HG02610 (cell line): ENCODE measurements at regions not wholly inside any gene's neighbourhood (a gene's known extent, or its start where the extent isn't known, plus 50 kb on each side); places are given as distances from the start of the nearest gene placed in this dataset.

ENCODE experiments used
- ATAC-seq: cut with Tn5 transposase; IDR thresholded peaks from one replicate; pipeline ENCODE4 v1.9.1; 2021; ENCODE audit warnings: mild to moderate bottlenecking, moderate library complexity; ENCODE audit not compliant: unreplicated experiment

DNA sequence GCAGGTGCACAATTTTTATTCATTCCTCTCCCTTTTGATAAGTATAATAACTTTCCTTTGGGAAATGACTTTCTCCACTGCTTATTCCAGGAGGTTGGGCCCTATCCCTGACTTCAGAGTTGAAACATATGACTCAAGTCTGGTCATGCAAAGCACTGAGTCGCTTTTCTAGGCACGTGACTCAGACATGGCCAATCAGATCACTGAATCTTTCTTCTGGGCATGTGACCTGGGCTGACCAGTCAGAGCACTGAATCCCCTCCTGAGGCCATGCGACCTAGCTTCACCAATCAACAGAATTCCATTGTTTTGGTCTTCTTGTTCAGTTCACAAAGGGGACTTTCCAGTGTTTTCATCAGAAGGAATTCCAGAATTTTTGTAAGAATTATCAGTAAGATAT, 377.1 kb upstream of the KITLG start:
- no peak for ATAC-seq

GRCh38 chr12:88955531-88955930, 375.3 kb upstream of the KITLG start:
- ATAC-seq: no peak

DNA sequence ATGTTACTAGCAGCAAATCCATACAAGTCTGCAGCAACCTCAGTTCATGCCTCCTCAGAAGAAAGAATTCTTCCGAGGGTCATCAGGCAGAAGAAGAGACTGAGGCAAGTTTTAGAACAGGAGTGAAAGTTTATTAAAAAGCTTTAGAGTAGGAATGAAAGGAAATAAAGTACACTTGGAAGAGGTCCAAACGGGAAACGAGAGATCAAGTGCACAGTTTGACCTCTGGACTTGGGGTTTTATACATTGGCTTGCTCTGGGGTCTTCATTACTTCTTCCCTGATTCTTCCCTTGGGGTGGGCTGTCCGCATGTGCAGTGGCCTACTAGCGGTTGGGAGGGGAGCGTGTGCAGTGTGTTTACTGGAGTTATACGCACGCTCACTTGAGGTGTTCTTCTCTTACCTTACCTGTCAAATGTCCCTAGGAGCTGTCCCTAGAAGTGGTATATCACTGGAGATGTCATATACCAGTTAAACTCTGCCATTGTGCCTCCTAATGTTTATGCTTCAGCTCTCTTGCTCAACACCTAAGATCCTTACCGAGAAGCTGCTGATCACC, 372.8 kb upstream of the KITLG start:
- no peak for ATAC-seq

DNA sequence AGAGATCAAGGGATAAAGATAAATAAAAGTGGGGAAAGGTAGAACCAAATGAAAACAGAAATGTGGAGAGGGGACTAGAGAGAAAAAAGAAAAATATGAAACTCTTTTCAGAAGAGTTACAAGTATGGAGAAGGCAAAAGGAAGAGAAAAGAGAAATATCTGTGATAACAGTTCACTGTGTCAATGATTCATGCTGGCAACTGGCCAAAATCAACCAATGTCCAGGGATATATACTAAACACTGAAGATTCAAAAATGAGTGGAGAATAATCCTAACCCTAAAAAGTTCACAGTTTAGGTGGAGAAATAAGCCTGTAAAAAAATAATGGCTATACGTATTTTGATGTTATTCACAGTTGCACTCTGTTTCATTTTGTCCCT, 372.3 kb upstream of the KITLG start:
- no peak for ATAC-seq

- ATAC-seq: no peak
Observed at GRCh38 chr12:88951860-88952561, 371.7 kb upstream of the KITLG start.

GRCh38 chr12:88951177-88951576, 370.9 kb upstream of the KITLG start:
- no peak for ATAC-seq

DNA sequence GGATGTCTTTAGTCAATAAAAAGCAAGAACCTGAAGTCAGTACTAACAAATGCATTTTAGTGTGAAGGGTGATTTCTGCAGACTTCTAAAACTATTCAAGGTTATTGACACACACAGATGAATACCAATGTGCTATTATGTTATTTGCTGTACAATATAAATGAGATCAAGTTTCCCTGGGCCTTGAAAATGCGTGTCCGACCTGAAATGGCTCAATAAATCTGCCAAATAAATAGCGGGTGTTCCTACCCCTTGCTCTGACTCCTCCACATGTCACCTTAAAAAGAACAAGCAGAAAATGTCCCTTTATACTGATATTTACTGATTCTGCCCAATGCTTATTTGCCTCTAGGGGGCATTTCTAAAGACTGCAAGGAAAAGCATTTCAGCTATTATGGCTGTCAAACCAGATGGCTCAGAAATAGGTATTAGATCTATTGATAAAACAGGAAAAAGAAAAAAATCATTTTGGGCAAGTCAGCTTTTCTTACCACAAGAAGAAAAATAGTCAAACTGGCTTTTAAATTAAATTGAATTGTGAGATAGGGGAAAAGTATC, 367.3 kb upstream of the KITLG start:
- ATAC-seq: no peak

GRCh38 chr12:88946372-88946997, 366.2 kb upstream of the KITLG start:
- ATAC-seq: no peak

- no peak for ATAC-seq
Observed at GRCh38 chr12:88945051-88945732, 364.9 kb upstream of the KITLG start.

- ATAC-seq: no peak
Observed at GRCh38 chr12:88944397-88944796, 364.1 kb upstream of the KITLG start.

GRCh38 chr12:88940854-88941253, 360.6 kb upstream of the KITLG start:
- ATAC-seq: no peak

GRCh38 chr12:88935856-88936255, 355.6 kb upstream of the KITLG start:
- ATAC-seq: no peak

DNA sequence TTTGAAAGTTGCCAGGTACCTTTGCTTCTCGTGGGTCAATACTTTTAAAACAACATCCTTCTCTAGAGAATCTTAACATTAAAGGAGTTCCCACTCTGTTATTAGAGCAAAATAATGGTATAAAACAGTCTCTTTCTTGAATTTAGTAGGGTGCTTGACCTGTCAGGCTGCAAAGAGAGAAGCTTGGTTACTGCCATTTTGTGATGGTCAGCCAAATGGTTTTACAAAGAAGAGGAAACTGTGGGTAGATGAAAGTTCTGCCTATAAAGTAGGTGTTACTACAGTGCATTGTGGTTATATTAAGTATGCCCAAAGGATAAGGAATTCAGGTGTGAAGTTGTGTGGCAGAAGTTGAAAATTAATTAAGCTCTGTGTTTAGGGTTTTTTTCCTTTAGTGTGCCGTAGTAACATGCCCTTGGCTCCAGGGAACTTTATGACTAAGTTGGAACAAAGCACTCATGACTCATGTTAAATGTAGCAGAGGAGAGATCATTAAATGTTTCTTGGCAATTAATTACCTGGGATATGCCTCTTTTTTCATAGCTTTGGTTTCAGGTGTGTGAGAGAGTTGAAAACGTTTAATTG, 354.0 kb upstream of the KITLG start:
- no peak for ATAC-seq

DNA sequence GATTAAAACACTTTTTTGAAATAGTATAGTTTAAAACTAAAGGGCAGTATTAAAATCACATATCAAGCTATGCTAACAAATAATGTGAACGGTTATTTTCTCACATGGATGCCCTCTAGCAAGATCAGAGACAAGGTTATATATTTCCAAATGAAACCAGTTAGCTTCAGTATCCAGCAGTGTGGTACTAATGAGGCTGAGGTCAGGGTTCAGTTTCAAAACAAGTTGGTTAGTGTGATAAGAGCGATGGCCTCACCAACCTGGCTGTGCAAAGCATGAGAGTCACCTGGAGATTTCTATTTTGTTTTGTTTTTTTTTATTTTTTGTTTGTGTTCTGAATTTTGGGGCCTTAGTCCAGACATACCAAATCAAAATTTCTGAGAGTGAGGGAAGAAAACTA, 352.2 kb upstream of the KITLG start:
- no peak for ATAC-seq

- no peak for ATAC-seq
Observed at GRCh38 chr12:88931598-88931997, 351.3 kb upstream of the KITLG start.

DNA sequence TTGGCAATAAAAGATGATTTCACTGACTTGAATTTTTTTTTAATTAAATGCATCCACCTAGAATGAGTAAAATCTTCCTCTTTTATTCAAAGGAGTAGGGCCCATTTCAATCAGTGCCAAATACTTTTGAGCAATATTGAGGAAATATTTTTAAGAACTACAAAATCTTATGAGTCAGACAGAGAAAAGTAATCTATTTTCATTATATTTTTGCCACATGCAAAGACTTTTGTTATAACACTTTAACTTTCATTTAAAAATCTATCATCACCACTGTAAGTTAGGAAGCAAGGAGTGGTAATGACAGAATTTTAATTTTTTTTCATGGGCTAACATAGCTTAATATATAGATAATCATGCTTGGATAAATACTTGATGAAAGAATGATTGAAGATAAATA, 345.2 kb upstream of the KITLG start:
- no peak for ATAC-seq

- no peak for ATAC-seq
Observed at GRCh38 chr12:88924162-88924561, 343.9 kb upstream of the KITLG start.

GRCh38 chr12:88923631-88924030, 343.4 kb upstream of the KITLG start:
- no peak for ATAC-seq

DNA sequence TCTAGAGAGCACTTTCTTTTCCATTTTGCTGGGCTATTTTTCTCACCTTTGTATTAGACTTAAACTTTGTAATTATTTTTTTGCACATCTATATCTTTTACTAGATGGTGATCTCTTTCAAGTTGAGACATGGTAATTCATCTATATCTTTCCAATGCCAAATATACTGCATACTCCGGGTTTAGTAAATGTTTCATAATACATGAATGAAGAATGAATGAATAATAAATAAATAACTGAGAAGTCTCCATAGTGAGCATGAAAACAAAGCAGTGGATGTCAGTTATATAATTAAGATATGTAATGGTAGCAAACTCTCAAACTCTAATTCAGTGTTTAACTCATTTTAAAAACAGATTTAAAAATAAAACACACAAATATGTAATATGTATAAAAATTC, 342.5 kb upstream of the KITLG start:
- ATAC-seq: no peak

- ATAC-seq: no peak
Observed at GRCh38 chr12:88921890-88922532, 341.7 kb upstream of the KITLG start.

DNA sequence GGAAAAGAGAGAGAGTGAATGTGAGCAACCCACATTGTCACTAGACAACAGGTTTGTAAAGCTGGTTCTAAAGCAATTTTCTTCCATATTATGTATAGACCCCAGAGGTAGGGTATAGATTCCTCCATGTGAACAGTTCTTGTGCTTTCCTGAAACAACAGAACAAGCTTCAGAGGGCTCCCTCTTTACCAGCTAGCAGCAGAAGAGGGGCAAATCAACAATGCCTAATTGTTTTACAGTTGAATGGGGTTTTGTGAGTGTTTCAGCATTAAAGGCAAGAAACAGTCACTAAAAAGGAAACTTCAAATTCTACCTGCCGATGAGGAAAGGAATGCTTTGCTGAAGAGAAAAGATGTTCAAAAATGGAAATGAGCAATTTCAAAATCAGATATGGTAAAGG, 341.2 kb upstream of the KITLG start:
- ATAC-seq: no peak
